ENCODE measurements at regions not wholly inside any gene's neighbourhood (a gene's known extent, or its start where the extent isn't known, plus 50 kb on each side); places are given as distances from the start of the nearest gene placed in this dataset.
A peak's percentile ranks its signal among the peaks of the same experiment; 100 is the strongest.
"Not testable (repeated sequence)": the region's sequence is repeated elsewhere in the genome, so short reads cannot be mapped to it uniquely, and the experiment has no call there.

DNA sequence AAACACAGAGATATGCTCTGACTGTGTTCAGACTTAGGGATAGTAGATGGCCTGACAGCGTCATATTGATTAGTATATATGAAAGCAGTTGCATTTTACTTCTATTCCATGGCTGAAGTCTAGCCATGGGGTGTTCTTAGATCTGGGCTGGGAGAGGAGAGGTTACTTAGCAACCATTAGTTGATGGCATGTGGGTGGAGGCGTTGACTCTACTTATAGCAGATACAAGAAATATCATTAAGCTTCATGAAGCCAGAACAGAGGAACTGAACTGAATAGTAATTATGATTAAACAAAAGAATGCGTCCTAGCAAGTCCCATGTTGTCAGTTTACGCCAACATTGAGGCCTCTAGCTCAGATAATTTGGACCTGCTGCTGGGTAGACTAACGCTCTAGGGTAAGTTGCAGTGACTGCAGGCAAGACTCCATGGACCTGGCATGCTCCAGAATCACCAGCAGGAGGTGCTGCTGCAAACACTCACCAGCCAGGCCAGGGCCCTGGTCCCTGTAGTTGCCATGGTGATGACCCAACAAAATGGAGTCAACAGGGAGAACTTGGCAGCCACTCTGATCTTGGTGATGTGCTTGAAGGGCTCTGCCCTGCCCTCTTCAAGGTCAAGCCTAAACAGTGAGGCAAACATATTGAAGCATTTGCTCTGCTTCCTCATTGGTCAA is 477.3 kb downstream of the PREX1 start:
- peak; percentile 23 for DNase-seq

DNA sequence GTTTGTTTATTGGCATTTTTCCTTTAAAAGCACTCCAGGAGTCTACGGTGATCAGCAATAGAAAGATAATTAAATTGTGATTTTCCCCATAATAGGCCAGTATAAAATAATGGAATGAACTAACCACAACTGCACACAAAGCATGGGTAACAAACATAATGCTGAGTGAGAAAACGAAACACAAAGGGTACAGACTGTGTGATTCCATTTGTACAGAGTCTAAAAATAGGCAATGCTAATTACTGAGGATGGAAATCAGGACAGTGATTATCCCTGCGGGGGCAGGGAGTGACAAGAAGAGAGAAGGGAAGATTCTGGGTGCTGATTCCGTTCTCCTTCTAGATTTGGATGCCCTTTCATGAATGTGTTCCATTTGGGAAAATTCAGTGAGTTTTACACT is 478.1 kb downstream of the PREX1 start:
- no peak for DNase-seq

DNA sequence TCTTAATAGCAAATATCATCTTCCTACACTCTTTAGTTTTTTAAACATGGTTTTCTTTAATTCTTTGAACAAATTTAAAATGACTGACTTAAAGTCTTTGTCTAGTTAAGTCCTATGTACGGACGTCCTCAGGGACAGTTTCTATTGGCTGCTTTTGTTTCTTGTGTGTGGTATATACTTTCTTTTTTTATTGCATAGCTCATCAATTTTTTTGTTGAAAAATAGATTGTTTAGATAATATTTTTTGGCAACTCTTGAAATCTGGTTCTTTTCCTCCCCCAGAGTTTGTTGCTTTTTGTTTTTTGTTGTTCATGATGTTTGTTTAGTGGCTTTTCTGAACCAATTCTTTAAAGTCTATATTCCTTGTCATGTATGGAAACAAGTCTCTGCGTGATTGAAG is 479.8 kb downstream of the PREX1 start:
- DNase-seq: no peak

DNA sequence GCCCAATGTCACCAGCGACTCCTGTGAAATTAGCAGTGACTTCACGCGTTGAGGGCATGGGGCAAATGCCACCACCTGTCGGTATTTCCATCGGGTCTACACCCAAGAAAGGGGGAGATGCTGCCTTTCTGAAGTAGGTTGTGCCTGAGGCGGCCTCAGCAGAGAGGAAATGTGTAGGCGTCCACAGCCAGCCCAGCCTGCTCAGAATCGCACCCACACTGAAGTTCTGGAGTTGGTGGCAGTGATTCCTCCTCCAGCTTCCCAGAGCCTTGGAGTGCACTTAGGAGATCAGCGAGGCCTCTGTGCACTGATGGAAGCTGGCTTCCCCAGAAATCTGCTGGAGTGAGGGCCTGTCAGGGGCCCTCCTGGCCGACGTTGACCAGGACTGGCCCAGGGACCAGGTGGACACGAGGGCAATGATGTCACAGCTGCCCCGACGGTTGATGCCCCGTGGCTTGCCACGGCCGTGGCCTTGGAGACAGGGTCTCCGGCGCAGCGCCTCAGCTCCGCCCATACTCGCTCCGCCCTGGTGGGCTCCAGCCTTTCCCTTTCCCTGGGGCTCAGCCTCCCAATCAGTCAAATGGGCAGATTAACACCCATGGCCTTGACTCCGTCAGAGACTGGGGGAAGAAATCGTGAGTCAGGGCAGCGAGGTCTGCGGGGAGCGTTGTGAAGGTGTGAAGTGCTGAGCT is 484.8 kb downstream of the PREX1 start:
- DNase-seq: no peak

DNA sequence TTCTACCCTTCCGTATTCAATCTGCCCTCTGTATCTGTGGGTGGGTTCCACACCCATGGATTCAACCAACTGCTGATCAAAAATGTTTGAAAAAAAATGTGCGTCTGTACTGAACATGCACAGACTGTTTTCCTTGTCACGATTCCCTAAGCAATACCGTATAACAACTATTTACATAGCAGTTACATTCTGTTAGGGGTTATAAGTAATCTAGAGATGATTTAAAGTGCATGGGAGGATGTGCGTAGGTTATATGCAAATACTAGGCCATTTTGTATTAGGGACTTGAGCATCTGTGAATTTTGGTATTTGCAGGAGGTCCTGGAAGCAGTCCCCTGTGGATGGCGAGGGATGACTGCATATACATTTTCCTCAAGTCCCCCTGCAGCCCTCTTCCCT is 486.9 kb downstream of the PREX1 start:
- DNase-seq: no peak

DNA sequence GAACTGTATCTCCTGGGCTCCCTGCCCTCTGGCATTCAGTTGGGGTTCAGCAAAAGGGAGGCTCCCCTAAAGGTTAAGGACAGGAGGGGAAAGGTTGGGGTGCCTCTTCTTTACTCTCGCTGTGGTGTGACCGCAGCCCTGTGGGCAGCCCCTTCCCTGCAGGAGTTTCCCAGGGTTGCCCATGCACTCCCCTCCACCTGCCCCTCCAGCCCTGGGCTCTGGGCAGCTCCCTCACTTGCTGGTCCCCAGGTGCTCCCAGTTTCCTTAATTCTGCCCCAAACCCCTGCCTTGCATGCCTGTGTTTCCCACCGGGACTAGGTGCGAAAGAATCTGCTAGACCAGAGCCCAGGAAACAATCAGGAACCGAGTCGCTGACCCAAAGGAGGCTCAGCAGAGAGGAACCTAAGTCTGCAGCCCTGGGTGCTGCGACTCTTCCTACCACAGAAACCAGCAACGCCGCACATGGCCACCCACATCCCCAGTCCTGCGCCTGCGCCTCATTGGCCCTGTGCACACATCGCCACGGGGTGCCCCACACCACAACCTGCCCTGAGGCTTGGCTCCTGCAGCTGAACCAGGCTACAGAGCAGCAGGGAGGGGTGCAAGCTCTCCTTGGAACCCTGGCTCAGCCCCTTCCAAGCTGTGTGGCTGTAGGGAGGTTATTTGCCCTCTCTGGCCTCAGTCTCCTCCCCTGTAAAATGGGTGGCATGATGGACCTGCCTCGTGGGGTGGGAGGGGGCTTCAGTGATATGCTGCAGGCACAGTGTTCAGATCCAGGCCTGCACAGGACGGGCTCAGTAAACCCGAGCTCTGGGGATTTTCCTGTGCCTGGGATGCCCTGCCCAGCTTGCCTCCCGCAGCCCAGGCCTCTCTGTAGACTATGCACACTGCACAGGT is 487.6 kb downstream of the PREX1 start:
- no peak for DNase-seq

DNA sequence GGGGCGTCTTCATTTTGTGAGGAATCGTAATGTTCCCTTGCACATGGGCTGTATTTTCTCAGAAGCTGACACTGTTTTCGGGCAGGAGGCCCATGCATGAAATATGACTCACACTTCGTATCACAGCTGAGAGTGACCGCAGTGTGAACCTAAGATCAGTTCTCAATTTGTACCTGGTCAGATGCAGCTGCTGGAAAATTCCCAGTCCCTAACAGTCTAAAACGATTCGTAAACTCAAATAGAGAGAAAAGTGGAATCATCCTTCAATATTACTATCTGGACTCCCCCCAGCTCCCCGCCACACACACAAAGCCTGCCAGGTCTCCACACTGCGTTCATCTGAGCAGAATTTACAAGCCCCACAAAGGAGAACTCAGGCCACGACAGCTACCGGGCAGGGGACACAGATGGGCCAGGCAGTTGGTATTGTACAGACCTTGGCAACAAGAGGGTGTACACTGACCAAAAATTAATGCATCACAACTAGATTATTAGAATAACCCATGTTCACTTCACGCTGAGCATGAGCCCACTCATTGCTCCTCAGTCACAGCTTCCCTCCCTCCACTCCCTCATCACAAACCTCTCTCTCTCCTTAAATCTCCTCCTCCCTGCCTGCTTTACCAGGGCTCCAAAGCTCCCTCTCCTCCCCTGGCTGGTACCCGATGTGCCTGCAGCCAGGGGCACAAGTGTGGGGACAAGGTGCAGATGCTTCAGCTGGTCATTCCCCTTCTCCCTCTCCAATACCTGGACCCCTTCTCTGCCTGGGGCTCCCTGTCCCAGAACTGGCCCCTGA is 488.4 kb downstream of the PREX1 start:
- no peak for DNase-seq

DNA sequence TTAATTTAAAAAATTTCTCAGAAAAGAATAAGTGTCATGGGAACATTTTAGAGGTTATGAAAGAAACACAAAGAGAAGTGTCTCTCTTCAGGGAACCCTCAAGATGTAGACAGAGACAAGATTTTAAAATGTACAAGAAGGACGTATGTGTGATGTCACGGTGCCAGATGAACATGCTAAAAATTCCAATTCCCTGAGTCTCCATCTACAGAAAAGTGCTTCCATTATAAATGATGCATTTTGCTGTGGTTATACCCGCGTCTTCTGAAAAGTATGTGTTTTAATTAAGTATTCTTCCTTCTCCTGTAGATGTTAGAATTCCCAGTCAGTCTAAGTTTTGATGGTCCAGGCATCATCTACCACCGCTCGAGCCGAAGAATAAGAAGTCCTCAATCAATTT is 489.1 kb downstream of the PREX1 start:
- no peak for DNase-seq

DNA sequence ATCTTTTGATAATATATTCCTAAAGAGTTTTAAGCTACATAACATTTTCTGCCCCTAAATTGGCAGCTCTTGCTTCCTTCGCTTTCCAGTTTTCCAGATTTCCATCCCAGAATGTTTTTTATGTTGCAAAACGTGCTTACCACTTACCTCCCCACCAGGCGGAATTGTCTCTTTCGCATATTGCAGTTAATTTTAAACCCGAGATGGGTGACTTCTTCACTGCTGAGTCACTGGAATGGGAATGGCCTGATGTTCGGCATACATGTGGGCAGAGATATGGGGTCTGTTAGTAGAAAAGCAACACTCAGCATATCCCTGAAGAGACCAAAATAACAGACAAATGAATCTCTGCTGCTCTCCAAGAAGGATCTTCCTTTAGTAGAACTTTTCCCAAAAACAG is 491.2 kb downstream of the PREX1 start:
- no peak for DNase-seq

DNA sequence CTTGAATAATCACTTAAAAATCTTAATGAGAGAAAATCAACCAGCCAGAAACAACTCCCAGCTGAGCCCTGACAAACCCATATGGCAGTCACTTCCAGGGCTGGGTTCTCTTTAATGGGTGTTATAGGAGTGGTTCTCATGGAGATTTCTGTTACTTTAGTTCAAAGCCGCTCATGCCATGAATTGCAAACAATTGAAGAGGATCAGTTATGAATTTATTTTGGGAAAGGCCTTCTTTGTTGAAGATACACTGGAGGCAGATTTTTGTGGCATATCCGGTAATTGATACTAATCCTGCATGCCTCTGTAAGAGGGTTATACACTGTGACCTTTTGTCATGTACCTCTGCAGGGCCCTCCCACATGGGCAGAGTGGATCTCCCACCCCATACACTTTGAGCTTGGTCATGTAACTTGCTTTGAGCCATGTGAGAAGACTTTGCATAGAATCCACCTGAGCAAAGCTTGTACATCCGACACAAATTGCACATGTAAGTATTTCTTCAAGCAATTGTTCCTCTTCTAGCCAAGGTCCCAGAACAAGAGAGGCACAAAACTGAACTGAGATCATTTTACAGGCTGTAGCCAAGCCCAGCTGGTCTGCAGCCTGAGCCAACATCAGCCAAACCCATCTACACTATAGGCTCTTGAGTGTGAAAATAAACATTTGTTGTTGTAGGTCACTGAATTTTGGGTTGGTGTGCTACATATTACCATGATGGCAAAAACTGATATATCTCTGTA is 492.3 kb downstream of the PREX1 start:
- no peak for DNase-seq

DNA sequence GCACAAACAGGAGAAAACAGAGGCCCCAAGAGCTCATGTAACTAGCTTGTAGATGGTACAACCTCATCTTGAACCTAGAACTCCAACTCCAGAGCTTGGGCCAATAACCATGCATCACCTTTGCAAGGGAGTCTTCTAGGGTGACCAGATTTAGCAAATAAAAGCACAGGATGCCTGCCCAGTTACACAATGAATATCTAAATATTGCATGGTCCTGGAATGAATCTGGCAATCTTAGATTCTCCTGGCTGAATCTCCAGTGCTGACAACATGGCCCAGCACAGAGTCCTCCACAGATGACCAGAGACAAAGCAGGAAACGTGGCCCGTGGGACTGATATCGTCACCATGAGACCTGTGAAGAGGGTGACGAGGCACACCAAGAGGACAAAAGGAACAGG is 494.1 kb downstream of the PREX1 start:
- DNase-seq: no peak

DNA sequence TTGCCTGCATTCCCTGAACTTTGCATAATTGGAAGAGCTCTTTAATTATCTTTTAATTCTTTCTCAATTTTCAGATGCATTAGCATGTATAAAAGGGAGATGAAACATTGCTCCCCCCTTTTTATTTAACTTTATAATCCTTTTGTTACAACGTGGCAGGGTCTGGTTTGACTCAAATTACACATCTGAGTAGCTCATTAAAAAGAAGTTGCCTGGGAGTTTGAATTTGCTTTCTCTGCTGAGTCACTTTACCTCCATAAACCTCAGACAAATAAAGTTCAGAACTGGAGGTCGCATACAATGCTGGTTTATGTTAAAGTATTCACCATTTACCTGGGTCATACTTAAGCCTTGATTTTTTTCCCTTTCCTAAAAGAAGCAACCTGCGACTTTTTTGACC is 495.2 kb downstream of the PREX1 start:
- DNase-seq: no peak

DNA sequence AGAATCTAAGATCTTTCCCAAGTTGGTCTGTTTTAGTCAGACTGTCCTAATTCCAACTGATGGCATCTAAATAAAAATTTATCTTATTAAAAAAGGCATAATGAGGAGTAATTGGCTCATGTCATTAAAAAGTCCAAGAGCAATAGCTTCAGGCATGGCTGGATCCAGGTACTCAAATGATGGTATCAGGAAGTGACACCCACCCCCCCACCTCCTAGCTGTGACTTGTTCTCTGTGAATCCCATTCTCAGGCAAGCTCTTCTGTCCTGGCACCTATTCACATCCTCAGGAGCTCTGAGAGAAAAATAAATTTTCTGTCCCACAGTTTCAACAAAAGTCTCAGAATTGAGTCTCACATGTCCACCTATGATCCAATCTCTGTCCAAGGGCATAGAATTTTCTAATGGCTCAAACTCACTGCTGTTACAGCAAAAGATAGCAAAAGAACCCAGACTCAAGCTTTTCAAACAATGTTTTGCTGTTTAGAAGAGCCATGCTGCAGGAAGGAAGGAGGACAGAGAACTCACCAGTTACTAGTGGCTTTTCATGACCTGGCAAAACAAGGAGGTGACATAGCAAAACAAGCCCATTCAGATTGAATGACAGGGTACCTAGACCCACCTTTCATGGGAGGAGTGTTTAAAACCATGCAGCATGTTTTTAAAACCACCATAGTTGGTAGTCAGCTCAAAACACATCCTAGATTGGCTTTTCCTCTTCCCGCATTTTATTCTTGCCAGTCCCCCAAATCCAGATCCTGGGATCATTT is 496.1 kb downstream of the PREX1 start:
- DNase-seq: no peak

DNA sequence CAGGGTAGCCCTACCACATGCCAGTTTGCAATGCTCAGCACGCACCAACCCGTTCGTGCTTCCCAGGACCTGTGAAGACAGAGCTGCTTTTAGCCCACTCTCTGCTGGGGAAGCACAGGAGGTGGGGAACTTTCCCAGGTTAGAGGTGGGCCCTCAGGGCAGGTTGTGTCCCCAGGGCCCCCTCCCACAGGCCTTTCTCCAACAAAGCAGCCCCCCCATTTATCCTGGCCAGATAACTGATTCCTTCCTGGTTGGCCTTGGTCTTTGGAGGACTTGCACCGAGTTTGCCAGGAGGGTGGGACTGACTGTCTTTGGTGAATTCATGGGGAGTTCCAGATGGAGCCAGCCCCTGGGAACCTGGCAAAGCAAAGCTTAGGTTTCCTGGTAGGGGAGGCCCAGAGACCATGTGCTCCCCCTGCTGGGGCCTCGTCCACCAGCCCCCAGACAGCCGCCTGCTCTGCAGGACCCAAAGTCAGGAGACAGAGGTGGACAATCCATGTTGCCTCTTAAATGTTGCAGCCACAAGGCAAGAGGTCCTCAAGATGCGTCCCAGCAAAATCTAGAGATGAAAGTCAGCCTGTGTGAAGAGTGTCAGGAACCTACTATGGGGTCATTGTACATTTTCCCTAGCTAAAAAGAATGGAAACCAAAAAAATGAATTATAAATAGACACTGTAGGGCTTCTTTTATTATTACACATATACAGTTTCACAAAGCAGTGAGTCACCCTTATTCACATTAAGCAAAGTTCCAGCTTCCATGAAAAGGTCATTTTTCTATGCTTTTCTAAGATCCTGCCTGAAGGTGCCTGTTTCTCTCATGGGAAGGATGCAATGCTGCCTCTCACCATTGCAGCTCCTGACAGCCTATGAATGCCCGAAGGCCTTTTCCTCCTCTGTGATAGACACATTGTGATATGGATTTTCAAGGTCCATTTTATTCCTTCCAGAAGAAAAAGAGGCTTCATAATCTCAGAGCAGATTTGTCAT is 497.8 kb downstream of the PREX1 start:
- DNase-seq: peak; percentile 67

DNA sequence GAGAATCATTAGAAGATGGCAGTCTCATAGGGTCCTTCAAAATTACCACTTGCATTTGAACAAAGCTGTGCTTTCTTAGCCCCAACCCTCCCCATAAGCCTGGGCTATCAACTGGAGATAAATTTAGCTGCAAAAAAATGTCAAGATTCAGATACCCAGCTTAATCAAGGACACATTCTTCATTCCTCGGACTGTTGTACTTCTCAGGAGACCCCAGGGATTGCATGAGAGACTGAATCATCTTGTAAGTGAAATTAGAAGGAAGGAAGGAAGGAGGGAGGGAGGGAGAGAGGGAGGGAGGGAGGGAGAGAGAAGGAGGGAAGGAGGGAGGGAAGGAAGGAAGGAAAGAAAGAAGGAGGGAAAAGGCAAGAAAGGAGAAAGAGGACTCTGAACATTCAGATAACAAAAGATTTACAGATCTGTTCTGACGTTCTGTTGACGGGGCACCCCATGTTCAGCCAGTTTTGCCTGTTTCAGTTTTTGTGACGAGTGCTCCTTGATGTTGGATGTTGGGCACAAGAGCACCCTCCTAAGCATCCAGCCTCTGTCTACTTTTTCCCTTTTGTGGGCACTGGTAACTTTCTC is 498.7 kb downstream of the PREX1 start:
- no peak for DNase-seq

DNA sequence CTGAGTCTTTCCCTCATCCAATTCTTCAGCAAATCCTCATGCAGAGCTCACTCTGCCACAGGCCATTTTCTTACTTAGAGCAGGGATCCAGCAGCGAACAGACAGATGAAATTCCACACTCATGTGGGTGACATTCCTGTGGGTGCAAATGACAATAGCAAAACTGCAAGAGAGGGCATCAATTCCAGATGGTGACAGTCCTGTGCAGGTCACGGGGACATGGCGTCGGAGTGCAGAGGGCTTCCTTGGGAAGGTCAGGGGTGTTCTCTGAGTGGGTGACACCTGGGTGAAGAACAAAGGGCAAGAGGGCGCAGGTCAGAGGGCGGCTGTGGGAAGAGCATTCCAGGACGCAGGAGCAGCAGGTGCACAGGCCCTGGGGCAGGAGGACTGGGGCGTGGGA is 500.0 kb downstream of the PREX1 start:
- not testable (repeated sequence) for DNase-seq

DNA sequence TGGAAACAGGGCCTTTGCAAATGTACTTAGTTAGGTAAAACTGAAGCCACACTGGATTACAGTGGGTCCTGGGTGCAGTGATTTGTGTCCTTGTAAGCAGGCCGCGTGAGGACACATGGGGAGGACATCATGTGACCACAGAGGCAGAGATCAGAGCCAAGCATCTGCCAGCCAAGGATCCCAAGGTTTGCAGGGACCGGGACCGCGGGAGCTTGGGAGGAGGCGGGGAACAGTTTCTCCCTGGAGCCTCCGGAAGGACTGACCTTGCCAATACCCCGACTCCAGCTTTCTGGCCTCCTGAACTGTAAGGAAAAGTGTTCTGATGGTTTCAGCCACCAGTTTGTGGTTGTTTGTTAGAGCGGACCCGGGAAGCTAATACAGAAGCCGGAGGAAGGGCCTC is 500.9 kb downstream of the PREX1 start:
- DNase-seq: no peak

DNA sequence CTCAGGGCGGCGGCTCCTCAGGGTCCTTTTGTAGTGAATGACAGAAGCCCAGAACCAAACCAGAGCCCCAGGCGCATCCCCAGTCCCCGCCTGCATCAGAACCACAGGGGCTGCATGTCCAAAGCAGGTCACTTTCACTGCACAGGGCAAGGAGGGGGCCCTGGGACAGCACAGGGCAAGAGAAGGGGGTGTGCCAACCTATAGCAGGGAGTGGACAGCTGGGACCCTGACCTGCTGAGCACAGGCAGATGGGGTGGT is 501.4 kb downstream of the PREX1 start:
- no peak for DNase-seq

DNA sequence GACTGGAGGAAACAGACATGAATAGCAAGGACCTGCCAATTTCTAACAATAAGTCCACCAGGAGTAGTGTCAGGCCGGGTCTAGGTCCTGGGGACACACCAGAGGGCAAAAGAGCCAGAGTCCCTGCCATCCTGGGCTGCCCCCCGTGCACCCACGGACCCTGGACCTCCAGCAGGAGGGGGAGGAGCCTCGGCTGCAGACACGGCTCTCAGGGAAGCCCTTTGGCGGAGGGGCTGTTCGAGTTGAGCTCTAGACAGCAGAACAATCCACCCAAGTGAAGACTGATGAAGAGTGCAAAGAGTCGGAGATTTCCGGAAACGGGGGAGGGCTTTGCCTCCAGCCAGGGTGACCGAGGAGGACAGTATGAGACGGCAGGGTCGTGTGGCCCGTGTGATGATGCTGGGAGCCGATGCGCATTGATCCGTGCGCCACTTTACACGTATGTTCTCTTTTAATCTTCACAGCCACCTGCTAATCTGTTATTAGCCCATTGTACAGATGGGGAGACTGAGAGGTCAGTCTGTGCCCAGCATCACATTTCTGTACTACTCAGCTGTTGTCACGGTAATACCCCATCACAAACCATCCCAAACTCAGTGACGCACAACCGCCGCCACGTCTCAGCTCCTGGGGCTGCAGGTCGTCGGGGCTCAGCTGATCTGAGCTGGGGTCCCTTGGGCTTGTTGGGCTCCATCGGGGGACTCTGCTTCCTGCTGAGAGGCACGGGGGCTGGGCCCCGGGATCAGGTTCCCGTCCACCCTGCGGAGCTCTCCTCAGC is 502.0 kb downstream of the PREX1 start:
- DNase-seq: no peak

Data from dermis blood vessel endothelial cell (primary cell).